GM23338 (cell line): ENCODE measurements at regions not wholly inside any gene's neighbourhood (a gene's known extent, or its start where the extent isn't known, plus 50 kb on each side); places are given as distances from the start of the nearest gene placed in this dataset.

Experiments
- ATAC-seq: fragments of 200-7000 bp; cut with Tn5 transposase; 3 replicates; pipeline ENCODE4 v1.9.1; 2020
- DNase-seq: peaks from one replicate; pipeline ENCODE4 v3.0.0-alpha.2; 2015; ENCODE audit warnings: low spot score
- H2AFZ ChIP-seq: fragments of 200-600 bp; sonication (generic); 2 replicates; pipeline ENCODE4 v1.8.0; 2016; ENCODE audit warnings: antibody characterized with exemption, mild to moderate bottlenecking, moderate library complexity
- H3F3A ChIP-seq: fragments of 200-600 bp; sonication (generic); replicated peaks from 2 replicates; pipeline ENCODE4 v1.8.0; 2017; ENCODE audit warnings: antibody characterized with exemption, mixed run types, low read depth
- H3K27ac ChIP-seq: fragments of 200-600 bp; sonication (generic); 2 replicates; pipeline ENCODE4 v1.6.1; 2016; ENCODE audit warnings: low read depth
- H3K27me3 ChIP-seq: fragments of 200-600 bp; sonication (generic); 2 replicates; pipeline ENCODE4 v1.8.0; 2016; ENCODE audit warnings: mild to moderate bottlenecking, mixed run types, moderate library complexity; ENCODE audit not compliant: insufficient read depth
- H3K36me3 ChIP-seq: fragments of 200-600 bp; sonication (generic); 2 replicates; pipeline ENCODE4 v1.8.0; 2016; ENCODE audit warnings: mild to moderate bottlenecking; ENCODE audit not compliant: insufficient read depth
- H3K4me1 ChIP-seq: fragments of 200-600 bp; sonication (generic); 2 replicates; pipeline ENCODE4 v1.8.0; 2016; ENCODE audit warnings: mild to moderate bottlenecking, moderate library complexity; ENCODE audit not compliant: insufficient read depth
- H3K4me2 ChIP-seq: fragments of 200-600 bp; sonication (generic); 2 replicates; pipeline ENCODE4 v1.7.1; 2017; ENCODE audit warnings: mixed run types
- H3K4me3 ChIP-seq: fragments of 200-600 bp; sonication (generic); 2 replicates; pipeline ENCODE4 v1.6.1; 2016; ENCODE audit warnings: mixed run types
- H3K79me2 ChIP-seq: fragments of 200-600 bp; sonication (generic); replicated peaks from 2 replicates; pipeline ENCODE4 v1.8.0; 2017; ENCODE audit warnings: mild to moderate bottlenecking; ENCODE audit not compliant: insufficient read depth
- H3K9me2 ChIP-seq: fragments of 200-600 bp; sonication (generic); 2 replicates; pipeline ENCODE4 v1.8.0; 2017; ENCODE audit not compliant: insufficient read depth
- H4K20me1 ChIP-seq: fragments of 200-600 bp; sonication (generic); replicated peaks from 2 replicates; pipeline ENCODE4 v1.8.0; 2017; ENCODE audit warnings: mild to moderate bottlenecking; ENCODE audit not compliant: insufficient read depth
- H3K27ac Mint-ChIP-seq: 2 replicates; pipeline ENCODE4 v1.8.0; 2020; ENCODE audit warnings: inconsistent platforms, mild to moderate bottlenecking, moderate library complexity, mixed read lengths
- H3K27me3 Mint-ChIP-seq: 3 replicates; pipeline ENCODE4 v1.8.0; 2022; ENCODE audit warnings: low read depth, mild to moderate bottlenecking, moderate library complexity, mixed read lengths, inconsistent platforms; ENCODE audit not compliant: insufficient read depth, poor library complexity
- H3K36me3 Mint-ChIP-seq: 3 replicates; pipeline ENCODE4 v1.8.0; 2021; ENCODE audit warnings: low read depth, mild to moderate bottlenecking, inconsistent platforms, moderate library complexity, mixed read lengths
- H3K4me1 Mint-ChIP-seq: 3 replicates; pipeline ENCODE4 v1.8.0; 2020; ENCODE audit warnings: mild to moderate bottlenecking, inconsistent platforms, mixed read lengths
- H3K4me3 Mint-ChIP-seq: 3 replicates; pipeline ENCODE4 v1.8.0; 2021; ENCODE audit warnings: moderate library complexity, mild to moderate bottlenecking, inconsistent platforms, mixed read lengths
- H3K9me3 Mint-ChIP-seq: 3 replicates; pipeline ENCODE4 v1.8.0; 2020; ENCODE audit warnings: moderate library complexity, mild to moderate bottlenecking, inconsistent platforms, mixed read lengths
- CREB1 ChIP-seq: fragments of 250-450 bp; sonication (Bioruptor Pico); IDR thresholded peaks from 2 replicates; pipeline ENCODE4 v1.5.0; 2020; ENCODE audit warnings: low read depth, mild to moderate bottlenecking, moderate library complexity
- EZH2 ChIP-seq: fragments of 200-600 bp; sonication (generic); IDR thresholded peaks from one replicate; pipeline ENCODE4 v1.8.0; 2017; ENCODE audit warnings: antibody characterized with exemption, mild to moderate bottlenecking, low read depth; ENCODE audit not compliant: unreplicated experiment
- EZH2phosphoT487 ChIP-seq: fragments of 200-600 bp; sonication (generic); IDR thresholded peaks from one replicate; pipeline ENCODE4 v1.8.1; 2018; ENCODE audit warnings: antibody characterized with exemption; ENCODE audit not compliant: unreplicated experiment
- JUNB ChIP-seq: IDR thresholded peaks from one replicate; pipeline ENCODE4 v1.6.1; 2016; ENCODE audit warnings: antibody characterized with exemption; ENCODE audit not compliant: unreplicated experiment
- NANOG ChIP-seq: IDR thresholded peaks from 2 replicates; pipeline ENCODE4 v1.6.1; 2016; ENCODE audit warnings: antibody characterized with exemption, borderline replicate concordance
- POLR2AphosphoS5 ChIP-seq: IDR thresholded peaks from 2 replicates; pipeline ENCODE4 v1.6.1; 2016; ENCODE audit warnings: antibody characterized with exemption, low read depth
- STAT1 ChIP-seq: IDR thresholded peaks from one replicate; pipeline ENCODE4 v1.6.1; 2016; ENCODE audit warnings: antibody characterized with exemption; ENCODE audit not compliant: unreplicated experiment
- ZNF114 ChIP-seq: fragments of 250-450 bp; sonication (Bioruptor Pico); IDR thresholded peaks from 2 replicates; pipeline ENCODE4 v1.5.0; 2020; ENCODE audit warnings: mild to moderate bottlenecking, moderate library complexity
- ZNF331 ChIP-seq: fragments of 250-450 bp; sonication (Bioruptor Pico); IDR thresholded peaks from 2 replicates; pipeline ENCODE4 v1.5.0; 2020; ENCODE audit warnings: low read depth, mild to moderate bottlenecking, moderate library complexity
- TF ChIP-seq, protein P1 (sequence below): IDR thresholded peaks from 2 replicates; pipeline ENCODE4 v1.6.1; 2016; ENCODE audit warnings: antibody characterized with exemption
- TF ChIP-seq, protein P2 (sequence below): fragments of 250-450 bp; sonication (Bioruptor Pico); IDR thresholded peaks from 2 replicates; pipeline ENCODE4 v1.5.0; 2020; ENCODE audit warnings: mild to moderate bottlenecking, moderate library complexity
- TF ChIP-seq, protein P3 (sequence below), 2 experiments: fragments of 200-600 bp in 1 of 2; sonication (generic) in 1 of 2; conservative IDR thresholded peaks; 2 replicates each; pipeline versions ENCODE4 v1.5.1 to v1.6.1; 2016 to 2017; ENCODE audit warnings: antibody characterized with exemption in 2 of 2, low read depth in 2 of 2, mild to moderate bottlenecking in 2 of 2, moderate library complexity in 1 of 2
- TF ChIP-seq, protein P4 (sequence below): IDR thresholded peaks from one replicate; pipeline ENCODE4 v1.6.1; 2018; ENCODE audit warnings: antibody characterized with exemption; ENCODE audit not compliant: unreplicated experiment

DNA sequence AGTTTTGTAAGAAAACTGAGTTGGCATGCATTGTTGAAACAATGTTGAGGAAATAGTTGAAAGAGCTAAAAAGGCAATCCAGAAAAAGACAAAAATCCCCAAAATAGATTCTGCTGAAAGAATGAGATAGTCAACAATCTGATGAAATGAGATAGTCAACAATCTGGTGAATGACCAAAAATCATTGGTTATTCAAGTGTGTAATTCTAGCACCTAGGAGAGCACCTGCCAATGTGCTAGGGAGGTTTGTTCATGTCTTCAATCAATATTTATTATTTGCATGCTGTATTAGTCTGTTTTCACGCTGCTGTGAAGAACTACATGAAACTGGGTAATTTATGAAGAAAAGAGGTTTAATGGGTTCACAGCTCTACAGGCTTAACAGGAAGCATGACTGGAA is 307.1 kb upstream of the HSF2 start:
- no peak for ATAC-seq
- Histone ChIP-seq H3K27me3 (no peaks in the 10 kb centered on the region), H3K9me2 (no peaks in the 10 kb centered on the region), H3K79me2 (no peaks in the 10 kb centered on the region), H3F3A (no peaks in the 10 kb centered on the region), H3K27ac (no peak overlapping the region), H4K20me1 (no peaks in the 10 kb centered on the region), H2AFZ (0 out of 2 replicates have a peak overlapping the region, but pooled peaks have one; percentile 18), H3K4me1 (0 out of 2 replicates have a peak, but pooled peaks cover 3% of the 10 kb centered on the region), H3K4me3 (no peak overlapping the region), H3K4me2 (no peak overlapping the region), H3K36me3 (no peaks in the 10 kb centered on the region)
- Mint-ChIP-seq H3K4me1 (peaks cover 3% of the 10 kb centered on the region; the same call in 1 of the 3 replicates), H3K36me3 (no peaks in the 10 kb centered on the region), H3K9me3 (no peaks in the 10 kb centered on the region), H3K27me3 (no peaks in the 10 kb centered on the region), H3K27ac (no peak overlapping the region), H3K4me3 (no peak overlapping the region)
- no peak for TF ChIP-seq POLR2AphosphoS5
- TF ChIP-seq STAT1, result no peak
- no peak for TF ChIP-seq EZH2
- TF ChIP-seq, protein P1, sequence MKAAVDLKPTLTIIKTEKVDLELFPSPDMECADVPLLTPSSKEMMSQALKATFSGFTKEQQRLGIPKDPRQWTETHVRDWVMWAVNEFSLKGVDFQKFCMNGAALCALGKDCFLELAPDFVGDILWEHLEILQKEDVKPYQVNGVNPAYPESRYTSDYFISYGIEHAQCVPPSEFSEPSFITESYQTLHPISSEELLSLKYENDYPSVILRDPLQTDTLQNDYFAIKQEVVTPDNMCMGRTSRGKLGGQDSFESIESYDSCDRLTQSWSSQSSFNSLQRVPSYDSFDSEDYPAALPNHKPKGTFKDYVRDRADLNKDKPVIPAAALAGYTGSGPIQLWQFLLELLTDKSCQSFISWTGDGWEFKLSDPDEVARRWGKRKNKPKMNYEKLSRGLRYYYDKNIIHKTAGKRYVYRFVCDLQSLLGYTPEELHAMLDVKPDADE, result no peak
- TF ChIP-seq, protein P2, sequence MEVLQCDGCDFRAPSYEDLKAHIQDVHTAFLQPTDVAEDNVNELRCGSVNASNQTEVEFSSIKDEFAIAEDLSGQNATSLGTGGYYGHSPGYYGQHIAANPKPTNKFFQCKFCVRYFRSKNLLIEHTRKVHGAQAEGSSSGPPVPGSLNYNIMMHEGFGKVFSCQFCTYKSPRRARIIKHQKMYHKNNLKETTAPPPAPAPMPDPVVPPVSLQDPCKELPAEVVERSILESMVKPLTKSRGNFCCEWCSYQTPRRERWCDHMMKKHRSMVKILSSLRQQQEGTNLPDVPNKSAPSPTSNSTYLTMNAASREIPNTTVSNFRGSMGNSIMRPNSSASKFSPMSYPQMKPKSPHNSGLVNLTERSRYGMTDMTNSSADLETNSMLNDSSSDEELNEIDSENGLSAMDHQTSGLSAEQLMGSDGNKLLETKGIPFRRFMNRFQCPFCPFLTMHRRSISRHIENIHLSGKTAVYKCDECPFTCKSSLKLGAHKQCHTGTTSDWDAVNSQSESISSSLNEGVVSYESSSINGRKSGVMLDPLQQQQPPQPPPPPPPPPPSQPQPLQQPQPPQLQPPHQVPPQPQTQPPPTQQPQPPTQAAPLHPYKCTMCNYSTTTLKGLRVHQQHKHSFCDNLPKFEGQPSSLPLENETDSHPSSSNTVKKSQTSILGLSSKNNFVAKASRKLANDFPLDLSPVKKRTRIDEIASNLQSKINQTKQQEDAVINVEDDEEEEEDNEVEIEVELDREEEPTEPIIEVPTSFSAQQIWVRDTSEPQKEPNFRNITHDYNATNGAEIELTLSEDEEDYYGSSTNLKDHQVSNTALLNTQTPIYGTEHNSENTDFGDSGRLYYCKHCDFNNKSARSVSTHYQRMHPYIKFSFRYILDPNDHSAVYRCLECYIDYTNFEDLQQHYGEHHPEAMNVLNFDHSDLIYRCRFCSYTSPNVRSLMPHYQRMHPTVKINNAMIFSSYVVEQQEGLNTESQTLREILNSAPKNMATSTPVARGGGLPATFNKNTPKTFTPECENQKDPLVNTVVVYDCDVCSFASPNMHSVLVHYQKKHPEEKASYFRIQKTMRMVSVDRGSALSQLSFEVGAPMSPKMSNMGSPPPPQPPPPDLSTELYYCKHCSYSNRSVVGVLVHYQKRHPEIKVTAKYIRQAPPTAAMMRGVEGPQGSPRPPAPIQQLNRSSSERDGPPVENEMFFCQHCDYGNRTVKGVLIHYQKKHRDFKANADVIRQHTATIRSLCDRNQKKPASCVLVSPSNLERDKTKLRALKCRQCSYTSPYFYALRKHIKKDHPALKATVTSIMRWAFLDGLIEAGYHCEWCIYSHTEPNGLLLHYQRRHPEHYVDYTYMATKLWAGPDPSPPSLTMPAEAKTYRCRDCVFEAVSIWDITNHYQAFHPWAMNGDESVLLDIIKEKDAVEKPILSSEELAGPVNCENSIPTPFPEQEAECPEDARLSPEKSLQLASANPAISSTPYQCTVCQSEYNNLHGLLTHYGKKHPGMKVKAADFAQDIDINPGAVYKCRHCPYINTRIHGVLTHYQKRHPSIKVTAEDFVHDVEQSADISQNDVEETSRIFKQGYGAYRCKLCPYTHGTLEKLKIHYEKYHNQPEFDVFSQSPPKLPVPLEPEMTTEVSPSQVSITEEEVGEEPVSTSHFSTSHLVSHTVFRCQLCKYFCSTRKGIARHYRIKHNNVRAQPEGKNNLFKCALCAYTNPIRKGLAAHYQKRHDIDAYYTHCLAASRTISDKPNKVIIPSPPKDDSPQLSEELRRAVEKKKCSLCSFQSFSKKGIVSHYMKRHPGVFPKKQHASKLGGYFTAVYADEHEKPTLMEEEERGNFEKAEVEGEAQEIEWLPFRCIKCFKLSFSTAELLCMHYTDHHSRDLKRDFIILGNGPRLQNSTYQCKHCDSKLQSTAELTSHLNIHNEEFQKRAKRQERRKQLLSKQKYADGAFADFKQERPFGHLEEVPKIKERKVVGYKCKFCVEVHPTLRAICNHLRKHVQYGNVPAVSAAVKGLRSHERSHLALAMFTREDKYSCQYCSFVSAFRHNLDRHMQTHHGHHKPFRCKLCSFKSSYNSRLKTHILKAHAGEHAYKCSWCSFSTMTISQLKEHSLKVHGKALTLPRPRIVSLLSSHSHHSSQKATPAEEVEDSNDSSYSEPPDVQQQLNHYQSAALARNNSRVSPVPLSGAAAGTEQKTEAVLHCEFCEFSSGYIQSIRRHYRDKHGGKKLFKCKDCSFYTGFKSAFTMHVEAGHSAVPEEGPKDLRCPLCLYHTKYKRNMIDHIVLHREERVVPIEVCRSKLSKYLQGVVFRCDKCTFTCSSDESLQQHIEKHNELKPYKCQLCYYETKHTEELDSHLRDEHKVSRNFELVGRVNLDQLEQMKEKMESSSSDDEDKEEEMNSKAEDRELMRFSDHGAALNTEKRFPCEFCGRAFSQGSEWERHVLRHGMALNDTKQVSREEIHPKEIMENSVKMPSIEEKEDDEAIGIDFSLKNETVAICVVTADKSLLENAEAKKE, result no peak
- no peak for TF ChIP-seq CREB1 (CRISPR knock-in tag)
- TF ChIP-seq ZNF114 (CRISPR knock-in tag), result no peak
- no peak for TF ChIP-seq EZH2phosphoT487
- TF ChIP-seq, protein P3, sequence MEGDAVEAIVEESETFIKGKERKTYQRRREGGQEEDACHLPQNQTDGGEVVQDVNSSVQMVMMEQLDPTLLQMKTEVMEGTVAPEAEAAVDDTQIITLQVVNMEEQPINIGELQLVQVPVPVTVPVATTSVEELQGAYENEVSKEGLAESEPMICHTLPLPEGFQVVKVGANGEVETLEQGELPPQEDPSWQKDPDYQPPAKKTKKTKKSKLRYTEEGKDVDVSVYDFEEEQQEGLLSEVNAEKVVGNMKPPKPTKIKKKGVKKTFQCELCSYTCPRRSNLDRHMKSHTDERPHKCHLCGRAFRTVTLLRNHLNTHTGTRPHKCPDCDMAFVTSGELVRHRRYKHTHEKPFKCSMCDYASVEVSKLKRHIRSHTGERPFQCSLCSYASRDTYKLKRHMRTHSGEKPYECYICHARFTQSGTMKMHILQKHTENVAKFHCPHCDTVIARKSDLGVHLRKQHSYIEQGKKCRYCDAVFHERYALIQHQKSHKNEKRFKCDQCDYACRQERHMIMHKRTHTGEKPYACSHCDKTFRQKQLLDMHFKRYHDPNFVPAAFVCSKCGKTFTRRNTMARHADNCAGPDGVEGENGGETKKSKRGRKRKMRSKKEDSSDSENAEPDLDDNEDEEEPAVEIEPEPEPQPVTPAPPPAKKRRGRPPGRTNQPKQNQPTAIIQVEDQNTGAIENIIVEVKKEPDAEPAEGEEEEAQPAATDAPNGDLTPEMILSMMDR (conservative IDR thresholded peaks at IDR 0.05; ENCODE audit: low read depth in 2 of 2), result no peak
- TF ChIP-seq, protein P4, sequence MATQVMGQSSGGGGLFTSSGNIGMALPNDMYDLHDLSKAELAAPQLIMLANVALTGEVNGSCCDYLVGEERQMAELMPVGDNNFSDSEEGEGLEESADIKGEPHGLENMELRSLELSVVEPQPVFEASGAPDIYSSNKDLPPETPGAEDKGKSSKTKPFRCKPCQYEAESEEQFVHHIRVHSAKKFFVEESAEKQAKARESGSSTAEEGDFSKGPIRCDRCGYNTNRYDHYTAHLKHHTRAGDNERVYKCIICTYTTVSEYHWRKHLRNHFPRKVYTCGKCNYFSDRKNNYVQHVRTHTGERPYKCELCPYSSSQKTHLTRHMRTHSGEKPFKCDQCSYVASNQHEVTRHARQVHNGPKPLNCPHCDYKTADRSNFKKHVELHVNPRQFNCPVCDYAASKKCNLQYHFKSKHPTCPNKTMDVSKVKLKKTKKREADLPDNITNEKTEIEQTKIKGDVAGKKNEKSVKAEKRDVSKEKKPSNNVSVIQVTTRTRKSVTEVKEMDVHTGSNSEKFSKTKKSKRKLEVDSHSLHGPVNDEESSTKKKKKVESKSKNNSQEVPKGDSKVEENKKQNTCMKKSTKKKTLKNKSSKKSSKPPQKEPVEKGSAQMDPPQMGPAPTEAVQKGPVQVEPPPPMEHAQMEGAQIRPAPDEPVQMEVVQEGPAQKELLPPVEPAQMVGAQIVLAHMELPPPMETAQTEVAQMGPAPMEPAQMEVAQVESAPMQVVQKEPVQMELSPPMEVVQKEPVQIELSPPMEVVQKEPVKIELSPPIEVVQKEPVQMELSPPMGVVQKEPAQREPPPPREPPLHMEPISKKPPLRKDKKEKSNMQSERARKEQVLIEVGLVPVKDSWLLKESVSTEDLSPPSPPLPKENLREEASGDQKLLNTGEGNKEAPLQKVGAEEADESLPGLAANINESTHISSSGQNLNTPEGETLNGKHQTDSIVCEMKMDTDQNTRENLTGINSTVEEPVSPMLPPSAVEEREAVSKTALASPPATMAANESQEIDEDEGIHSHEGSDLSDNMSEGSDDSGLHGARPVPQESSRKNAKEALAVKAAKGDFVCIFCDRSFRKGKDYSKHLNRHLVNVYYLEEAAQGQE, result no peak
- no peak for TF ChIP-seq ZNF331 (CRISPR knock-in tag)
- TF ChIP-seq JUNB, result no peak
- no peak for TF ChIP-seq NANOG
- no peak for DNase-seq
